PC-9 (cell line): ENCODE measurements at regions not wholly inside any gene's neighbourhood (a gene's known extent, or its start where the extent isn't known, plus 50 kb on each side); places are given as distances from the start of the nearest gene placed in this dataset.

ENCODE experiments used
- BruUV-seq: library from RNA; stranded (reverse); fragments of 400-500 nt; replicated peaks from 2 replicates; lab custom pipeline; 2021; lab: Mats Ljungman, UMichigan
- CTCF ChIA-PET: fragments of 300-600 bp; sonication (Branson Sonifier 250); formaldehyde crosslinking; loops from one replicate; lab custom pipeline; 2022; ENCODE audit warnings: antibody characterized with exemption; lab: Charles Lee
- POLR2A ChIA-PET: fragments of 300-600 bp; sonication (Branson Sonifier 250); formaldehyde crosslinking; loops from one replicate; lab custom pipeline; 2022; ENCODE audit warnings: antibody characterized with exemption; ENCODE audit not compliant: unreplicated experiment; lab: Charles Lee
- DNase-seq, 2 experiments: peaks; one replicate each; pipeline versions ENCODE4 v3.0.0 to v3.0.0-alpha.2; 2015 to 2022; ENCODE audit warnings: mixed read lengths in 1 of 2
- H2AFZ ChIP-seq: fragments of 200-600 bp; sonication (generic); 2 replicates; pipeline ENCODE4 v1.8.1; 2017; ENCODE audit warnings: antibody characterized with exemption
- H3F3A ChIP-seq: fragments of 200-600 bp; sonication (generic); 2 replicates; pipeline ENCODE4 v1.8.1; 2017; ENCODE audit warnings: antibody characterized with exemption, mild to moderate bottlenecking, low read depth; ENCODE audit not compliant: insufficient read depth
- H3K27ac ChIP-seq: fragments of 200-600 bp; sonication (generic); 2 replicates; pipeline ENCODE4 v1.6.1; 2016; ENCODE audit warnings: mixed run types
- H3K27me3 ChIP-seq: fragments of 200-600 bp; sonication (generic); 2 replicates; pipeline ENCODE4 v1.6.1; 2016; ENCODE audit warnings: low read depth, mixed run types; ENCODE audit not compliant: insufficient read depth
- H3K36me3 ChIP-seq: fragments of 200-600 bp; sonication (generic); 2 replicates; pipeline ENCODE4 v1.6.1; 2016; ENCODE audit warnings: low read depth, mixed run types
- H3K4me1 ChIP-seq: fragments of 200-600 bp; sonication (generic); replicated peaks from 2 replicates; pipeline ENCODE4 v1.6.1; 2016; ENCODE audit warnings: mixed run types; ENCODE audit not compliant: insufficient read depth
- H3K4me2 ChIP-seq: fragments of 200-600 bp; sonication (generic); 2 replicates; pipeline ENCODE4 v1.6.1; 2017; ENCODE audit warnings: mixed run types
- H3K4me3 ChIP-seq: fragments of 200-600 bp; sonication (generic); 2 replicates; pipeline ENCODE4 v1.6.1; 2016; ENCODE audit warnings: mixed run types
- H3K79me2 ChIP-seq: fragments of 200-600 bp; sonication (generic); 2 replicates; pipeline ENCODE4 v1.6.1; 2017; ENCODE audit warnings: low read depth, mixed run types
- H3K9me2 ChIP-seq: fragments of 200-600 bp; sonication (generic); 2 replicates; pipeline ENCODE4 v1.8.1; 2017; ENCODE audit warnings: mild to moderate bottlenecking; ENCODE audit not compliant: insufficient read depth
- H3K9me3 ChIP-seq: fragments of 200-600 bp; sonication (generic); 2 replicates; pipeline ENCODE4 v1.8.1; 2016; ENCODE audit warnings: low read depth; ENCODE audit not compliant: insufficient read depth
- H4K20me1 ChIP-seq: fragments of 200-600 bp; sonication (generic); 2 replicates; pipeline ENCODE4 v1.8.1; 2017; ENCODE audit not compliant: insufficient read depth
- EZH2 ChIP-seq: fragments of 200-600 bp; sonication (generic); IDR thresholded peaks from 2 replicates; pipeline ENCODE4 v1.8.0; 2017; ENCODE audit warnings: antibody characterized with exemption, low read depth
- intact Hi-C: fragments of 100-400 bp; cut with micrococcal nuclease; formaldehyde crosslinking; loops from one replicate; pipeline ENCODE4 v1.10.0; 2022; ENCODE audit not compliant: unreplicated experiment
- TF ChIP-seq, protein P1 (sequence below): fragments of 200-600 bp; sonication (generic); conservative IDR thresholded peaks from 2 replicates; pipeline ENCODE4 v1.6.1; 2017; ENCODE audit warnings: mixed run types, antibody characterized with exemption, mild to moderate bottlenecking, moderate library complexity

DNA sequence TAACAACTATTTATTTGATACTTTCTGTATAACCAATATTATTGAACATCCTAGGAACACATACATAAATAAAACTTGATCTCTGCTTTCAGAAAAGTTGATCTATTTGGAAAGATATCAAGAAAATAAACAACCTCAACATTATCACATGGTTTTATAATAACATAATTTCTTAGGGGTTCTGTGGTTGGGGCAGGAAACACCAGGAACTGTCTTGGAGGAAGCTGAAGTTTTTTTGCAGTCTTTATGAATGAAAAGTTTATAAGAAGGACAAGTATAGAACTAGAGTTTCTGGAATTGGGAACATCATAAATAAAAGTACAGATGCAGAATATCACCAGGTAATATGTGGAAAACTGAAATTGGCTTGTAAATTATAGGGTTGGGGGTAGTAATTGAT, 296.1 kb downstream of the TAF11L14 start:
- no peaks in the 10 kb centered on the region for H3K4me1 ChIP-seq
- no TSS peak for BruUV-seq
- H3K79me2 ChIP-seq = no peaks in the 10 kb centered on the region
- no peak overlapping the region for H2AFZ ChIP-seq
- 0 out of 2 replicates have a peak, but pooled peaks cover 12% of the 10 kb centered on the region for H3K9me3 ChIP-seq
- POLR2A ChIA-PET = no interaction called here
- CTCF ChIA-PET = no interaction called here
- no peak for DNase-seq
- H3K36me3 ChIP-seq = no peaks in the 10 kb centered on the region
- intact Hi-C loops = no loop called here
- no peaks in the 10 kb centered on the region for H3F3A ChIP-seq
- H3K4me2 ChIP-seq = no peak overlapping the region
- H3K27ac ChIP-seq = no peak overlapping the region
- H3K4me3 ChIP-seq = no peak overlapping the region
- H4K20me1 ChIP-seq = no peaks in the 10 kb centered on the region
- no peaks in the 10 kb centered on the region for H3K27me3 ChIP-seq
- TF ChIP-seq EZH2 = no peak
- TF ChIP-seq, protein P1, sequence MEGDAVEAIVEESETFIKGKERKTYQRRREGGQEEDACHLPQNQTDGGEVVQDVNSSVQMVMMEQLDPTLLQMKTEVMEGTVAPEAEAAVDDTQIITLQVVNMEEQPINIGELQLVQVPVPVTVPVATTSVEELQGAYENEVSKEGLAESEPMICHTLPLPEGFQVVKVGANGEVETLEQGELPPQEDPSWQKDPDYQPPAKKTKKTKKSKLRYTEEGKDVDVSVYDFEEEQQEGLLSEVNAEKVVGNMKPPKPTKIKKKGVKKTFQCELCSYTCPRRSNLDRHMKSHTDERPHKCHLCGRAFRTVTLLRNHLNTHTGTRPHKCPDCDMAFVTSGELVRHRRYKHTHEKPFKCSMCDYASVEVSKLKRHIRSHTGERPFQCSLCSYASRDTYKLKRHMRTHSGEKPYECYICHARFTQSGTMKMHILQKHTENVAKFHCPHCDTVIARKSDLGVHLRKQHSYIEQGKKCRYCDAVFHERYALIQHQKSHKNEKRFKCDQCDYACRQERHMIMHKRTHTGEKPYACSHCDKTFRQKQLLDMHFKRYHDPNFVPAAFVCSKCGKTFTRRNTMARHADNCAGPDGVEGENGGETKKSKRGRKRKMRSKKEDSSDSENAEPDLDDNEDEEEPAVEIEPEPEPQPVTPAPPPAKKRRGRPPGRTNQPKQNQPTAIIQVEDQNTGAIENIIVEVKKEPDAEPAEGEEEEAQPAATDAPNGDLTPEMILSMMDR = no peak
- H3K9me2 ChIP-seq = no peaks in the 10 kb centered on the region

DNA sequence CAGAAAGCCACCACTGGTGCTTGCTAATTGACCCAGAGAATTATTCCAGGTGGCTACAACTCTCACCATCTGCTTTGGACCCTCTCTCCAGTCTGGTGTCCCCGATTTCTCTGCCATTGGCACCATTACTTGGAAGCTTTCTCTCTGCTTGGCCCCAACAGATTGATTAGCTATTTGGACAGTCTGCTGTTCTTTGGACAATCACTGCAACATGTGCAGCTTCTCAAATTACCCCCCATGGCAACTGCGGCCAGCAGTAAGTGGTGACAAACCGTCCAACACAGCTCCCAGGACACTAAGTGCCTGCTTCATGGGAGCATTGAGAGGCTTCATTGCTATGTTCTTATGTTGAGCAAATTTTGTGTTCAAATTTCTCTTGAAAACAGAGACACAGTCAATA, 309.8 kb downstream of the TAF11L14 start:
- Histone ChIP-seq H3K4me1 (no peaks in the 10 kb centered on the region), H3K9me3 (no peaks in the 10 kb centered on the region; the same call in 1 of the 2 replicates), H3K36me3 (no peaks in the 10 kb centered on the region), H3K9me2 (no peaks in the 10 kb centered on the region), H3K4me2 (no peak overlapping the region), H2AFZ (no peak overlapping the region), H3F3A (no peaks in the 10 kb centered on the region), H3K4me3 (no peak overlapping the region), H4K20me1 (no peaks in the 10 kb centered on the region), H3K27me3 (no peaks in the 10 kb centered on the region), H3K79me2 (no peaks in the 10 kb centered on the region), H3K27ac (no peak overlapping the region)
- TF ChIP-seq, protein P1 = no peak
- TF ChIP-seq EZH2 = no peak
- BruUV-seq = no TSS peak
- CTCF ChIA-PET = interaction anchor here (0.6 kb wide), 1 partner anchor 11 kb away, joined by 3 read pairs; no protein-coding TSS in a partner anchor
- no peak for DNase-seq
- intact Hi-C loops = no loop called here
- POLR2A ChIA-PET = no interaction called here

DNA sequence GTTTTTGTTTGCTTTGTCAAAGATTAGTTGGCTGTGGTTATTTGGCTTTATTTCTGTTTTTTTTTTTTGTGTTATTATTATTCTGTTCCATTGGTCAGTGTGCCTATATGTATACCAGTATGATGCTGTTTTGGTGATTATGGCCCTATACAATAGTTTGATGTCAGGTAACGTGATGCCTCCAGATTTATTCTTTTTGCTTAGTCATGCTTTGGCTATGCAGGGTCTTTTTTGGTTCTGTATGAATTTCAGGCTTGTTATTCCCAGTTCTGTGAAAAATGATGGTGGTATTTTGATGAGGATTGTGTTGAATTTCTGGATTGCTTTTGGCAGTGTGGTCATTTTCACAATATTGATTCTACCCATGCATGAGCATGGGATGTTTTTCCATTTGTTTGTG, 312.8 kb downstream of the TAF11L14 start:
- Histone ChIP-seq H3K27ac (no peak overlapping the region), H3K4me1 (peaks cover 15% of the 10 kb centered on the region), H3K9me3 (peaks cover 3% of the 10 kb centered on the region; the same call in 1 of the 2 replicates), H3K36me3 (no peaks in the 10 kb centered on the region), H3K4me3 (no peak overlapping the region), H3K4me2 (no peak overlapping the region), H3K9me2 (no peaks in the 10 kb centered on the region), H4K20me1 (no peaks in the 10 kb centered on the region), H3F3A (peaks cover 18% of the 10 kb centered on the region; the same call in 1 of the 2 replicates), H3K27me3 (no peaks in the 10 kb centered on the region), H2AFZ (no peak overlapping the region), H3K79me2 (no peaks in the 10 kb centered on the region)
- CTCF ChIA-PET = no interaction called here
- intact Hi-C loops = no loop called here
- POLR2A ChIA-PET = no interaction called here
- TF ChIP-seq EZH2 = no peak
- TF ChIP-seq, protein P1 = no peak
- DNase-seq = no peak
- BruUV-seq = no TSS peak
